HG03457 (cell line): ENCODE measurements at regions not wholly inside any gene's neighbourhood (a gene's known extent, or its start where the extent isn't known, plus 50 kb on each side); places are given as distances from the start of the nearest gene placed in this dataset.

Experiments used
- ATAC-seq: cut with Tn5 transposase; IDR thresholded peaks from one replicate; pipeline ENCODE4 v1.9.1; 2021; ENCODE audit warnings: moderate number of reproducible peaks; ENCODE audit not compliant: unreplicated experiment

DNA sequence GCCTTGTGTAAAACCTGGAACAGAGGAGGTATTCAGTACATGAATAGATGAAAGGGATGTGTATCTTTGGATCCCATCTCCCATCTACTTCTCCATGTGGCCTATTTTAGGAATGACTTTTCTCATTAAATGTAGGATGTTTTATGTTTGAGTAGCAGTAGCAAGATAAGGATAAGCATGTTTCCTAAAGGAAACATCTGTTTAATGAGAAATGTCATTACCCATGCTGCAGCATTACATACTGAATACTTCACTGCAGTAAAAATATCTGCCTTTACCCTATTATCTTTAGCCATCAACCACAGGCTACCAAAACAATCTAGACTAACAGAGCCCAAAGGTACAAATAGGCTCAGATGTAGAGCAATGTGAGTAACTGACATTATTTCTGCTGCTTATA lies 419.2 kb upstream of the CYRIA start:
- ATAC-seq: no peak

GRCh38 chr2:17083902-17084301 lies 418.3 kb upstream of the CYRIA start:
- no peak for ATAC-seq

- no peak for ATAC-seq
Observed at GRCh38 chr2:17079262-17079661, 413.6 kb upstream of the CYRIA start.

- ATAC-seq: no peak
Observed at GRCh38 chr2:17076533-17076932, 410.9 kb upstream of the CYRIA start.

DNA sequence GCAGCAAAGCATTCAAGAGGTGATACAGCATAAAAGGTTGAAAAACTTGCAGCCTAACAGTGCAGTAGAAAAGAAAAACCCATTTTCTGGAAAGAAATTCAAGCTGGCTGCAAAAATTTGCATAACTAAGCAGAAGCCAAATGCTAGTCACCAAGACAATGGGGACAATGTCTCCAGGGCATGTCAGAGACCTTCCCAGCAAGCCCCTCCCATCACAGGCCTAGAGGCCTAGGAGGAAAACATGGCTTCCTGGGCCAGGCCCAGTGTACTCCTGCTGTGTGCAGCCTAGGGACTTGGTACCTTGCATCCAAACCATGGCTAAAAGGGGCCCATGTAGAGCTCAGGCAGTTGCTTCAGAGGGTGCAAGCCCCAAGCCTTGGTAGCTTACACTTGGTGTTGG lies 405.1 kb upstream of the CYRIA start:
- no peak for ATAC-seq

DNA sequence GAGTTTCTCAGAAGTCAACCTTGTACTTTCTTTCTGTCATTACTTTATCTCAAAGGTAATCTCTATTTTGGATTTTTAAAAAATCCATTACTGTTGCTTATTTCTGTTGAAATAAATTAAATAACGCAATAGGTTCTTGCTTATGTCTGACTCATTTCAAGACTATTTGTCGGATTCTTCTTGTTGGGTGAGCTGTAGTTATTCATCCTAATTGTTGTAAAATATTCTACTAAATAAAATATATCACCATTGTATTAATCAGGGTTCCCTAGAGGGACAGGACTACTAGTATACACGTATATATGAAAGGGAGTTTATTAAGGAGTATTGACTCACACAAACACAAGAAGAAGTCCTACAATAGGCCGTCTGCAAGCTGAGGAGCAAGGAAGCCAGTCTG lies 403.9 kb upstream of the CYRIA start:
- ATAC-seq: no peak

DNA sequence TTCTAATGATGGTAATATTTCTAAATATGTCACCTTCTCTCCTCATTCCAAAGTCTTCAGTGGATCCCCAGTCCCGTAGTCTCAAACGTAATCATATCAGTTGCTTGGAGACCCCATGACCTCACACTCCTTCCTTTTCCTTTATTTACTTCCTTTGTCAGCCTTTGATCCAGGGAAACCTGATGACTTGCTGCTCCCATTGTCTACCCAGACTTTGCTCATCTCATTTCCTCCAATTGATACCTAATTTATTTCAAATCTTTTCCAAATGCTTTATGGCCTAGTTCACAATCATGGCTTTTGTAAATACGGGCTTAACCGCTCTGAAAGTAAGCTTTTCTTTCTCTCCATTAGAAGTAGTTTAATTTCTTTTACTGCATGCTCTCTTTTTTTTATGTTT lies 402.4 kb upstream of the CYRIA start:
- ATAC-seq: no peak

GRCh38 chr2:17065536-17065935 lies 399.9 kb upstream of the CYRIA start:
- ATAC-seq: no peak

DNA sequence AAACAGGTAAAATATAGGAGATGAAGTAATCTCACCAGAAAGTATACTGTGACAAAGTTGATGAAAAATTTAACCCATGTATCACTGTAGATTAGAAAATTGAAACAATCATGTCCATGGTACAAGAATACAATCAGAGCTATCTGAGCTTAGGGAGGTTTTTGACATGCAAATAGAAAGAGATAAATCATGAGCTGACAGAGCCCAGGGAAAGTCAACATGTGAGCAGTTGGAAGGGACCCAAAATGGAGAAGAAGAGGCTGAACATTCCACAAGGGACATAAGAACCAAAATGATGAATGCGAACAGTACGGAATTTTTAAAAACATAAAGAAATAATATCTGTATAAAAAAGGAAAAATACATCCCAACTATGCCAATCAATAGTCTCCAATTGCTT lies 395.4 kb upstream of the CYRIA start:
- no peak for ATAC-seq

DNA sequence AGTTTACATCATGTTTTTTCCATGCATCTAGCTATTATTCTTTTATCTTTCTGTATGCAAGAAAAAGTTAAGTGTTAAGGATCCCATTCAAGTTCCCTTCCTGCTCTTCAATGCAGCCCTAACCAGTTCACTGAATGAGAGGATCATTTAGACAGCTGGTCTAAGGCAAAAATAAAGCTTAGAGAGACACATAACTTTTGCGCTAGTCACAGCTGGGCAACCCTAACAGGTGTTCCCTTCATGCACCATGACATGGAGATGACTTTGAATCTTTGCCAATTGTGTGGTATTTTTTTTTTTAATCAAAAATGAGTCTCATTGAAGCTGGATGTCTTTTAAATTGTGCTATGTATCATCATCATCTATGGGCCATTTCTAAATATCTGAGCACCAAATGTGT lies 393.8 kb upstream of the CYRIA start:
- ATAC-seq: no peak

DNA sequence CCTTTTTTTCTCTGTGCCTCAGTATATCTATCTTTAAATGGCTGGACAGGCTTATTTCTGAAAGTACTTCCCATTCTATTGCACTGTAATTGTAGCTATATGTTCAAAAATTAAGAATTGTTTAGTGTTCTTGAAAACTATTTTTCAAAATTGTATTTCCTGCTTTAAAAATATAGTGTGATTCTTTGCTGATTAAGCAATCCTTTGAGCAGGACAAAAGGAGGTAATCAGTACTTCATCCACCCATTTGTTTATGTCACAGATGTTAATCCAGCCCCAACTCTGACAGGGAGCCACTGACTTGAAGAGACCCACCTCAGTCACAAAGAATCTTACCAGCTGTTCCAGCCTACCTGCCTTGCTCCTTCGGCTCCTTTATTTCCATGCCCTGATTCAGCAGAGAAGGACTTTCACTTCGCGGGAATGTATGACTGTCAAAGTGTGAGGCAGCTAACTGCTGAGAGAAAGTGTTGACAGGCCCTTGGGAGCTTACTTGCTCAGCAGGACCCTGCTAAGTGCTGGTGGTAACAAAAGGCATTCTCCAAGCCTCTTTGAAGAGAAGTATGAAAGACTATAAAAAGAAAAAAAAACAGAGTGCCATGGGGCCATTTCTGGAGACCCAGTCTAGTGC lies 393.3 kb upstream of the CYRIA start:
- ATAC-seq: no peak

DNA sequence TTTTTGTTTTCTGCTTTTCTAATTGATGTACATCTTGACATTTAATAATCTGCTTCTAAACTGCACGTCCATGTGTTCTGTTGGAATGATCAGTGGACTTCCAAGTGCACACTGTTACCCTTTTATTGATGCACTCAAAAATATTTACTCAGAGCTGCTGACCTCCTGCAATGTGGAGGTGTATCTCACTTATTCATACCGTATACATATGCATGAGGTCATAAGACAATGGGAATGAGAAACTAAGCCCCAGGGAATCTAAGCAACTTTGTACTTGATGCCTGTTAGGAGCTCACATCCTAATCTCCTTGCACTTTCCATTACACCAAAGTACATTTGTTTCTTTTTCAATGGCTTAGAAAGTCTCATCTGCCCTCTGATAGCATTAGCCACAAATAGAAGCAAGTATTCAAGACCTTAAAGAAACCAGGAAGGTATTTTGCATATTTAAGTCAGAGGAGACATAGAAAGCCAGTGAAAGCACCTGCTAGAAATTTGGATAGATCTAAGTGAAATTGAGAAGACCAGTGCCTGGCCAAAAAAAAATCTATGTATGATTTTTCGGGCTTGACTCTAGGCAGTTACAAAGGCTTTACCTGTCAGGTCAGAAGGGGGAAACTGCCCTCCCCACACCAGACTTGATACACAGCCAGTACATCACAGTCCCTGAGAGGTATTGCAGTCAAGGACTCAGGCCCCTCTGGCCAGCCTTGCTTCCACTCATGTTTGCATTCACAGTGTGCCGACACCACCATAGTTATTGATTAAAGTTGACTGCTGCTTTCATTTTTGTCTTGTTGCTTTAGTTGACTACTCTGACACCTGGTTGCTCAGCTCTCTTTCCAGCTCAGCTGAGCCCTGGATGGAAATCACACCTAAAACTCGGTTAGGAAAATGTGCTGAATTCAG lies 391.7 kb upstream of the CYRIA start:
- no peak for ATAC-seq

DNA sequence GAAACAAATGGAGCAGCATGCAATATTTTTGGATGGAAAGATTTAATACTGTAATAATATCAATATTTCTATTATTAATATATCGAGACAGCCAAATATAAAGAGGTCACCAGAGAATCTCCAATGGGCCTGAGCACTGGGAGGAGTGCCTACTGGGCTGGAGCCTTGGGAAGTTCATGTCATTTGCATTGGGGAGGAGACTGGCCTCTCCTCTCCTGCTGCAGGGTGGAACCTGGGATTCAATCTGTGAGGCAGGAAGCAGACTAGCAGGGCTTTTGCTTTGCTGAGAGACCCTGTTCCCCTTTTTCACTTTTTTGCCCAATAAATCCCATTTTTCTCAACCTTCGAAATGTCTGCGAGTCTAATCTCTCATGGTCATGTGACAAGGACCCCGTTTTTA lies 390.6 kb upstream of the CYRIA start:
- ATAC-seq: no peak

GRCh38 chr2:17052001-17052400 lies 386.4 kb upstream of the CYRIA start:
- ATAC-seq: no peak

DNA sequence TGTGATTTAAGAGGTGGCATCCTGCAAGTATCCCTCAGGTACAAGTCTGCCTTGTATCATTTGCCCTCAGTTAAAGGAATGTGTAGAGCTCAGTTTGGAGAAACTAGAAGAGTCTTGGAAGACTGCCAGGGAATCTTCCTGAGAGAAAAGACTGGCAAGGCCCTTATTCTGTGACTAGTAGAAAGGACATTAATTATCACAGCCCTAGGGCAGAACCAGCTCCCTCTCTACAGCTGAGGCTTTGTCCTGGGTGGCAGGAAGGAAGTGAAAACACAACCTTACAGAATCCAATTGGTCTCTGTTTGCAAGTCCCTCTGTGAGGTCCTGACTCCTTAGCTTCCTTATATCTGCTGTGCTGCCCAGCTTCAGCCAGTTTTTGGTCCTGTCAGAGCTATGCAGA lies 385.9 kb upstream of the CYRIA start:
- ATAC-seq: no peak

GRCh38 chr2:17043173-17043572 lies 377.5 kb upstream of the CYRIA start:
- ATAC-seq: no peak

GRCh38 chr2:17036361-17036760 lies 370.7 kb upstream of the CYRIA start:
- ATAC-seq: no peak

- ATAC-seq: no peak
Observed at GRCh38 chr2:17035010-17035409, 369.4 kb upstream of the CYRIA start.

GRCh38 chr2:17030047-17030446 lies 364.4 kb upstream of the CYRIA start:
- ATAC-seq: no peak

- no peak for ATAC-seq
Observed at GRCh38 chr2:17012297-17012696, 346.7 kb upstream of the CYRIA start.

GRCh38 chr2:17010104-17010503 lies 344.5 kb upstream of the CYRIA start:
- ATAC-seq: no peak

DNA sequence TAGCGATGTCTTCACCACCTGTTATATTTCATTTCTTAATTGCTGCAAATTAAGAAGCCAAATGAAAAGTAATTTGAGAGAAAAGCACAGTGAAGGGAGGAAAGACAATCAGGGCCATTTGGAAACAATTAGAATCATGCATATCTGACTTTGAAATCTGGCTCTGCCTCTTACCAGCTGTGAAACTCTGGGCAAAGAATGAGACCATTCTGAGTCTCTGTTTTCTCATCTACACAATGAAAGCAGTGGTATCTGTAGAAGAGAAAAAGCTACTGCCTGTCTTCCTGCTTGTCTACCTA lies 334.5 kb upstream of the CYRIA start:
- ATAC-seq: no peak
